ENCODE measurements at regions not wholly inside any gene's neighbourhood (a gene's known extent, or its start where the extent isn't known, plus 50 kb on each side); places are given as distances from the start of the nearest gene placed in this dataset.

DNA sequence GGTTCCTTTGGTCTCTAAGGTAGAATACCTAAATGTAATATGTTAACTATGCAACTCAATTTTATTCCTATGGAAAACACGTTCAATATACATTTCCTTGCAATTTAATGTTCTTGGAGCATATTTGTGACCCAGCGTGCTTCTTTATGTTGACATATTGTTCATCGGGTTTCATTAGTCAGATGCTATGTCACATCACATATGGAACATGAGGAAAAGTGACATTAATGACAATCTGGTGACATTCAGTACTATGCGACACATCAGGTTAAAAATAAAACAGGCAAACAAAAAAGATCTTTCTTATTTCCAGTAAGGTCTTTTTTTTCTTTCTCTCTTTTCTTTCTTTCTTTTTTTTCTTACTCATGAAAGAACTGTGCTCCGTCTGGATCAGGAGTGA, 135.6 kb upstream of the SMIM21 start:
- Histone ChIP-seq H2AFZ (ENCODE audit: low read length) (no peak overlapping the region), H3K4me1 (ENCODE audit: low read length) (no peaks in the 10 kb centered on the region), H3K4me2 (ENCODE audit: low read depth, low read length) (no peak overlapping the region), H3F3A (ENCODE audit: insufficient read depth, low read length) (no peaks in the 10 kb centered on the region), H3K79me2 (ENCODE audit: low read length) (no peaks in the 10 kb centered on the region), H3K27ac (ENCODE audit: low read length) (no peak overlapping the region), H3K9ac (ENCODE audit: low read length) (no peak overlapping the region), H3K36me3 (replicated peaks; ENCODE audit: insufficient read depth, low read length) (no peaks in the 10 kb centered on the region), H3K27me3 (replicated peaks; ENCODE audit: insufficient read depth, low read length) (no peaks in the 10 kb centered on the region), H4K20me1 (ENCODE audit: insufficient read depth, low read length) (no peaks in the 10 kb centered on the region), H3K4me3 (ENCODE audit: low read length) (no peak overlapping the region), H3K9me3 (replicated peaks; ENCODE audit: insufficient read depth, low read length) (no peaks in the 10 kb centered on the region), H3K9me2 (replicated peaks; ENCODE audit: insufficient read depth, low read length) (no peaks in the 10 kb centered on the region)
- TF ChIP-seq EZH2phosphoT487 (IDR thresholded peaks at IDR 0.05; ENCODE audit: low read length) (no peak), EZH2 (optimal IDR thresholded peaks at IDR 0.05; ENCODE audit: low read depth, low read length) (no peak)
- TF ChIP-seq, protein P1, sequence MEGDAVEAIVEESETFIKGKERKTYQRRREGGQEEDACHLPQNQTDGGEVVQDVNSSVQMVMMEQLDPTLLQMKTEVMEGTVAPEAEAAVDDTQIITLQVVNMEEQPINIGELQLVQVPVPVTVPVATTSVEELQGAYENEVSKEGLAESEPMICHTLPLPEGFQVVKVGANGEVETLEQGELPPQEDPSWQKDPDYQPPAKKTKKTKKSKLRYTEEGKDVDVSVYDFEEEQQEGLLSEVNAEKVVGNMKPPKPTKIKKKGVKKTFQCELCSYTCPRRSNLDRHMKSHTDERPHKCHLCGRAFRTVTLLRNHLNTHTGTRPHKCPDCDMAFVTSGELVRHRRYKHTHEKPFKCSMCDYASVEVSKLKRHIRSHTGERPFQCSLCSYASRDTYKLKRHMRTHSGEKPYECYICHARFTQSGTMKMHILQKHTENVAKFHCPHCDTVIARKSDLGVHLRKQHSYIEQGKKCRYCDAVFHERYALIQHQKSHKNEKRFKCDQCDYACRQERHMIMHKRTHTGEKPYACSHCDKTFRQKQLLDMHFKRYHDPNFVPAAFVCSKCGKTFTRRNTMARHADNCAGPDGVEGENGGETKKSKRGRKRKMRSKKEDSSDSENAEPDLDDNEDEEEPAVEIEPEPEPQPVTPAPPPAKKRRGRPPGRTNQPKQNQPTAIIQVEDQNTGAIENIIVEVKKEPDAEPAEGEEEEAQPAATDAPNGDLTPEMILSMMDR (IDR thresholded peaks at IDR 0.05; ENCODE audit: low read length) = no peak
- no peak for DNase-seq

DNA sequence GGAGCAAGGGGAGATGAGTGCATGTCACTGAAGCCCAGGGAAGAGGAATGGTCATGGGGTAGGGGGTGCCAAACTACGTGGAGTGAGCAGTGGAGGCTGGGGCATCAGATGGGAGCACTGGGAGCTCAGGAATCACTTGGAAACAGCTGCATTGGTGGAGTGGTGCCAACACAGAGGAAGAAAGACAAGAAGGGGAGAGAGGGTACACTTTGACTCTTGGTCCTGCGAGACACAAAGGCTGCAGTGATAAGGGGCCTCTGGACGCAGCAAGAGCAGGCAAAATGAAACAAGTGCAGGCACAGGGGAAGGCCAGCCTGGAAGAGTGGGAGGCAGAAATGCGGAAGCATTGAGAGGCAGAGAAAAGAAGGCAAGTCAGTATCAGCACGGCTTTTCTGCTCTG, 134.7 kb upstream of the SMIM21 start:
- Histone ChIP-seq H3K9me2 (replicated peaks; ENCODE audit: insufficient read depth, low read length) (no peaks in the 10 kb centered on the region), H3F3A (ENCODE audit: insufficient read depth, low read length) (no peaks in the 10 kb centered on the region), H3K27me3 (replicated peaks; ENCODE audit: insufficient read depth, low read length) (no peaks in the 10 kb centered on the region), H3K9ac (ENCODE audit: low read length) (no peak overlapping the region), H3K9me3 (replicated peaks; ENCODE audit: insufficient read depth, low read length) (no peaks in the 10 kb centered on the region), H4K20me1 (ENCODE audit: insufficient read depth, low read length) (no peaks in the 10 kb centered on the region), H3K4me3 (ENCODE audit: low read length) (no peak overlapping the region), H3K4me1 (ENCODE audit: low read length) (no peaks in the 10 kb centered on the region), H3K4me2 (ENCODE audit: low read depth, low read length) (no peak overlapping the region), H3K36me3 (replicated peaks; ENCODE audit: insufficient read depth, low read length) (no peaks in the 10 kb centered on the region), H3K27ac (ENCODE audit: low read length) (no peak overlapping the region), H2AFZ (ENCODE audit: low read length) (no peak overlapping the region), H3K79me2 (ENCODE audit: low read length) (no peaks in the 10 kb centered on the region)
- DNase-seq = no peak
- TF ChIP-seq EZH2 (optimal IDR thresholded peaks at IDR 0.05; ENCODE audit: low read depth, low read length) (no peak), EZH2phosphoT487 (IDR thresholded peaks at IDR 0.05; ENCODE audit: low read length) (no peak)
- TF ChIP-seq, protein P1 (IDR thresholded peaks at IDR 0.05; ENCODE audit: low read length) = no peak

DNA sequence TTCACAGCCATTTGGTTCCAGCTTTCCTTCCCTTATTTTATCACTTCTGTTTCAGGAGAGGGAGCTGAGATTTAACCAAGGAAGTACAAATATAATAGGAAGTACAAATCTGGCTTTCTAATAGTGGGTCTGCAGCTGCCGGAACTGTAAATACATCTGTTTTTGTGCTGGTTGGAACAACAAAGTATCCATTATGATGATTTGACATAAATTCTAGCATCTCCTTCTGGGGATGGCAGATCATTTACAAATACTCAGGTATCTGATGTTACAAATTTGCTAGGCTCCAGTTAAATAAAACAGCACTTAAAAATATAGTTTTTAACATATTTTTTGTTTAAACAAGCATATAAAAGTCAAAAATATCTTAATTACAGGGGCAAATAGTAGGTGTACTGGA, 131.3 kb upstream of the SMIM21 start:
- TF ChIP-seq EZH2 (optimal IDR thresholded peaks at IDR 0.05; ENCODE audit: low read depth, low read length) = no peak
- TF ChIP-seq, protein P1 (IDR thresholded peaks at IDR 0.05; ENCODE audit: low read length) = no peak
- Histone ChIP-seq H4K20me1 (ENCODE audit: insufficient read depth, low read length) (no peaks in the 10 kb centered on the region), H3F3A (ENCODE audit: insufficient read depth, low read length) (no peaks in the 10 kb centered on the region), H3K79me2 (ENCODE audit: low read length) (no peaks in the 10 kb centered on the region), H2AFZ (ENCODE audit: low read length) (no peak overlapping the region), H3K27ac (ENCODE audit: low read length) (no peak overlapping the region), H3K36me3 (replicated peaks; ENCODE audit: insufficient read depth, low read length) (no peaks in the 10 kb centered on the region), H3K4me1 (ENCODE audit: low read length) (no peaks in the 10 kb centered on the region), H3K9me3 (replicated peaks; ENCODE audit: insufficient read depth, low read length) (no peaks in the 10 kb centered on the region), H3K9ac (ENCODE audit: low read length) (no peak overlapping the region), H3K9me2 (replicated peaks; ENCODE audit: insufficient read depth, low read length) (no peaks in the 10 kb centered on the region), H3K27me3 (replicated peaks; ENCODE audit: insufficient read depth, low read length) (no peaks in the 10 kb centered on the region), H3K4me3 (ENCODE audit: low read length) (no peak overlapping the region), H3K4me2 (ENCODE audit: low read depth, low read length) (no peak overlapping the region)
- no peak for DNase-seq
